ENCODE measurements at regions not wholly inside any gene's neighbourhood (a gene's known extent, or its start where the extent isn't known, plus 50 kb on each side); places are given as distances from the start of the nearest gene placed in this dataset.

- no peak for DNase-seq (ENCODE audit: low read depth in 2 of 2)
Measured at GRCh38 chr16:73697336-73697735, 599.3 kb upstream of the PSMD7 start.

DNA sequence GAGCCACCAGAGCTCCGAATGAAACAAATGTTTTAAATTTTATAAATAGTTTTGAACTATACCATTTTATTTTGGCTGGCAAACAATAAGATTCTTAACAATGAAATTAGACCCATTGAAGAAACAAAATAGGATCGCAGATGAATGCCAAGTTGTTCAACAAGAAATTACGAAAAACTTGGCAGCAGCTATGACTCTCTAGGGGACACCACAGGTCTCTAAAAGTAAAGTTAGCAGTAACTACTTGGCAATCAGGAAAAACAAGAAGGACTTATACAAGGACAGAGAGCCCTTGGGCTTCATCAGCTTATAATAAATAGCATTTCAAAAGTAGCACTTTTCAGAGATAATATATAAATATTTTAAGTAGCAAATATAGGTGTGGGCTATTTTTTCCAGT, 603.8 kb upstream of the PSMD7 start:
- DNase-seq (ENCODE audit: low read depth in 2 of 2): no peak

DNA sequence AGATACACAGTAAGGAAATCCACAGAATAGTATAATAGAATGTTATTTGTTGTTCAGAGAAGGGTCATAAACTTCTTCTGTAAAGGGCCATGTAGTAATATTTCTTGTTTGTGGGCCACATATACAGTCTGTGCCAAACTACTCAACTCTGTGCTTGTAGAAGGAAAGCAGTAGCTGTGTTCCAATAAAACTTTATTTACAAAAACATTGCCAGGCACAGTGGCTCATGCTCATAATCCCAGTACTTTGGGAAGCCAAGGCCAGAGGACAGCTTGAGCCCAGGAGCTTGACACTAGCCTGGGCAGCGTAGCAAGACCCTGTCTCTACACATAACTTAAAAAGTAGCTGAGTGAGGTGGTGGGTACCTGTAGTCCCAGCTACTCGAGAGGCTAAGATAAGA, 612.8 kb upstream of the PSMD7 start:
- DNase-seq (ENCODE audit: low read depth in 2 of 2): no peak

DNA sequence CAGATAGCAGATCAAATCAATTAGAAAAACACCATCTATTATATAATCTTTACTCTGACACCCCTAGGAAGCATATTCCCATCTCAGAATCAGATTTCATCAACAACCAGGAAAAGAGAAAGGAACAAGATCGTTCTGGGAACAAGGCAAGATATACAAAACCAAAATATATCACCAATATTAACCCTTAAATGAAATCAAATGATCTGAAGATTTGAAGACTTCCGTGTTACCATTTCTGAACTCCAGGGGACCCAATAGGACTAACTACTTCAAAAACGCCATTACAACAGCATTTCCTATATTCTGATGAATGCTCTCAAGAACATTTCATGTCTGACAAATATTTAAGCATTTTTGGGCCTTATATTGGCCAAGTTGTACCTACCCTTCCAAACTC, 624.2 kb upstream of the ZFHX3 start:
- DNase-seq (ENCODE audit: low read depth in 2 of 2): no peak

DNA sequence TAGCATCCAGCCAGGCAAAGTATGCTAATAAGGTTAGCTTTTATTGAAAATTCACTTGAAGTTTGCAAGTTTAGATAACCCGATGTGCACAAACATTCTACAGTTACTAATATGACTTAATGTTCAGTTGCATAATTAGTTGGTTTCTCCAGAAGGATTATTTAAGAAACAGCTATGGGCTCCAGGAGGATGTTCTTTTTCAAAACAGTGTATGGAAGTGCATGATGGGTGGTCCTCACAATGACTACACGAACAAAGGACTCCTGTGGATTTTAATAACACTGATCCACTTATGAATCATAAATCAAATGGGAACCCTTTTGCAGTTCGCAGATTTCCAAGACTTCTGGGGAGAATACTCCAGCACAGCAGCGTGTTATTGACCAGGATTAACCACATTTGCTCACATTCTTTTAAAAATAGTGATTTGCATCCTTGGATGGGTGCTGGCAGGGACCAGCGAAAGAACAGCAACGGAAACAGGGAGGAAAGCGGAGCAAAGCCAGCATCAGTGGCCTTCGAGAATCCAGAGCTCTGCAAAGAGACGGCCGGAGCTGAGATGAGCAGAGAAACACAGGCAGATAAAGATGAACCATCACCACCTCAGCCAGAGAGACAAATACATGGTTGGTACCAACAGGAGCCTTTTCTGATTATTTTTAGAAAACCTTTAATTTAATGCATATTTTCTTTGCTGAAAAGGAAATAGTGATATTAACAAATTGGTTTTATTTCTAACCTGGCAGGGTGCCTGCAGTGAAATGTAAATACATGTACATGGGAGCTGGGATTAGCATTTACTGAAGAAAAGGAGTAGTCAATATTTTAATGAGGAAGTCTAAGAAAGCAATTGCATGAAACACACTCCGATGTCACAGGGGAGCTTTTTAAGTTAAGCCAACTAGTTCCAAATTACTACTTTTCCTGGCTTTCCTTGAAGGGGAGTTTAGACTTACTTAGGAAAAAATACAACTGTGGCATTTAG, 623.2 kb upstream of the ZFHX3 start:
- DNase-seq (ENCODE audit: low read depth in 2 of 2): no peak

DNA sequence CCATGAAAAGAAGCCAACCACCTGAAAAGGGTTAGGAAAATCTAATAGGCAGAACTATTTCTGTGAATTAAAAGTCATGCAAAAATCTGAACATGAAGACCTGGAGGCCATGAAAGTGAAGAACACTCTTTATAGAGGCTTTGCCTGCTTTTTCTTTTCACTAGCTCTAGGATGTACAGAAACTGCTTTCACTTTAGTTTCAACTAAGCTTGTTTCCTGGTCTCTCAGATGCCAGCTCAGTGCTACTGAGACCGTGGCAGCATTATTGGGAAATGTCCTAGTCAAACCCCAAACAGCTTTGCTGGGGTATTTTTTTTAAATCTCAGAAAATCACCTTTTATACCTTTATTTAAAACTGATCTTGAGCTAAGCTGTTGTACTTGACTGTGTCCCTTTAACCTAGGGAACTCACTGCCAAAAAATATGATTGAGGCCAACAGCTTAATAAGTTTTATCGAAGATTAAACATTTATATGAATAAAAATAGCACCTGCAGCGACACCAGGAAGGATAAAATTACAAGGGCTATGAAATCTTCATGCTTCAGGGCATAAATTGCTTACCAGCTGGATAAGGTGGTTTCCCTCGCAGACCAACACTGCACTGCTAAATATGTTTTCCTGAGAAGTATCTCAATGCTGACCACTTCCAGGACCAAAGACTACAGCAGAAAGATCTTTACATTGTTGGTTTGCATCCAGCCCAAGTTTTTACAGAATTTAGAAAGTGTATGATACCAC, 621.8 kb upstream of the ZFHX3 start:
- DNase-seq (ENCODE audit: low read depth in 2 of 2): no peak

GRCh38 chr16:73663720-73664119, 615.8 kb upstream of the ZFHX3 start:
- DNase-seq (ENCODE audit: low read depth in 2 of 2): no peak

DNA sequence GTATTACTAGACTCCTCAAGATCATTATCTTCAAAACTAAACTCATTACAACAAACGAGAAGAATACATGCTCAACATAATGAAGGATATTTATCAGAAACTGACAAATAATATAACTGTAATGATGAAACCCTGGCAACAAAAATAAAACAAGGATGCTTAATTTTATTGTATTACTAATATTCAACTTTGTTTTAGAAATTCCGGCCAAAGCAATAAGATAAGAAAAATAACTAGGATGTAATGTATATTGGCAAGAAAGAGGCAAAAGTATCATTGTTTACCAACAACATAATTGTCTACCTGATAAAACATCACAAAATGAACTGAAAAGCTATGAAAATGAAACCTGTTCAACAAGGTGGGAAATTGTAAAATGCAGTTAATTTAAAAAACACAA, 588.3 kb upstream of the ZFHX3 start:
- no peak for DNase-seq (ENCODE audit: low read depth in 2 of 2)

DNA sequence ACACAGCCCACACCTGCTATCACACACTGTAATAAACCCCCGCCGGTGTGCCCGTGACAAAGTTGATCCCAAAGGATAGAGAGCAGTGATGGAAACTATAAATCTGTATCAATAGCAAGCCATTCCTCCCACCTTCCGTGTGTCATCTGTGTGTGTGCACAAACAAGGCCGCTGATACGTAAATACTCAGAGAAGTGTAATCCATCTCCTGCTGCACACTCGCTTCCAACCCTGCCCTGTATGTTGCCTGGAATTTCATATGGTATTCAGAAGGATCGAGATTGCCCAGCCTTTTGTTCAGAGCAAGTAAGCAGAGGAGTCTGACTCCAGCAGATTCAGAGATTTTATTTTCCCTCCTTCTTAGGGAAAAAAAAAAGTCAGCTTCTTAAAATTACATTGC, 581.1 kb upstream of the ZFHX3 start:
- no peak for DNase-seq (ENCODE audit: low read depth in 2 of 2)

- no peak for DNase-seq (ENCODE audit: low read depth in 2 of 2)
Measured at GRCh38 chr16:73617738-73618137, 569.8 kb upstream of the ZFHX3 start.

DNA sequence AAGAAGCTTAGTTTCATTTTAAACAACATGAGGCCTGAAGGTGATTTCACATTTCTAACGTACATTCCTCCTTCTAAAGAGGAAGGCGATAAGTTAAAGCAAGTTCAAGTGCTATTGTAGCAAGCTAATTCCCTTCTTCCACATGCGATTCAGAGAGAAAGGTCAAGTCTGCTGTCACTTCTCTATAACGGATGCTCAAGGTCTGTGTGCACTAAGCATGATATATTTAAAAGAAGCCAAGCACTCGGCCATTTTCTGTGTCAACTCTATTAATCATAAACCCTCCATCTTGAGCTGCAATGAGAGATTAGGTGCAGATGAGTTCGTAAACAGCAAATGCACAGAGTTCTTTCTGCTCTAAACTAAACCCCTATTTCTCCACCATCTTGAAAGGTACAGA, 568.8 kb upstream of the ZFHX3 start:
- DNase-seq (ENCODE audit: low read depth in 2 of 2): no peak

- DNase-seq (ENCODE audit: low read depth in 2 of 2): no peak
Measured at GRCh38 chr16:73616166-73616753, 568.3 kb upstream of the ZFHX3 start.

DNA sequence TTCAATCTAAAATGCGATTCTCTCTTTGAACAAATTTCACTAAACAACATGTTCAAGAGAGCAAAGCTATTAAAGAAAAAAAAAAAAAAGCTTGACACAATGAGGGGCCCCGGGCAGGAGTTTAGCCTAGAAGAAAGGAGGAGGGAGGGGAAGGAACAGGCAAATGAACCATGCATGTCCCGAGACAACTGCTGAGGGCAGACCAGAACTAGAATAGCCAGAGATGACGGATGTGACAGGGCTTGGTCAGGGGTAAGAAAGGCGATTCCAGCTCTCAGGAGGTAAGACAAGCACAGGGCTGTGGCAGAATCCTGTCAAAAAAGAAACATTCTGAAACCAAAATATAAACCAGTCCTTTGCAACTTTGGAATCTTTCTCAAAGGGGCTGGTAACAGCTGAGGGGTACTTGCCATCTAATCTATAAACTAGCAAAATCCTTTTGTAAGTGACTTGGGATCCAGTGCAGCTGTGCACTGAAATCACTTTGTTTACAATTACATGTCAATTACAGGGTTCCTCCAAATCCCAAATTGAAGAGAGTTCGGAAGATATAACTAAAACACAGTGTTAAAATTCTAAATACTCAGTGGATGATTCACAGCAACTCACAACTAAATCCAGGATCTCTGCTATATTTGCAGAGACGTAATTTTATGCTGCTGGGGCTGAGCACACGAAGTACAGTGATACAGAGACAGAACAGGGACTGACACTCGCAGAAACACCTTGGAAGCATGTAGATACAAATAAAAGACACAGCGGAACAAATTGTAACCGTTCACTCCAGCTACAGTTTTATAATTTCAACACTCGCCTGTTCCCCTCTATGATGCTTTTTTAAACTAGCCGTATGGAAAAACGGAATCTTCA, 567.4 kb upstream of the ZFHX3 start:
- no peak for DNase-seq (ENCODE audit: low read depth in 2 of 2)

- DNase-seq (ENCODE audit: low read depth in 2 of 2): no peak
Measured at GRCh38 chr16:73614131-73614530, 566.2 kb upstream of the ZFHX3 start.

DNA sequence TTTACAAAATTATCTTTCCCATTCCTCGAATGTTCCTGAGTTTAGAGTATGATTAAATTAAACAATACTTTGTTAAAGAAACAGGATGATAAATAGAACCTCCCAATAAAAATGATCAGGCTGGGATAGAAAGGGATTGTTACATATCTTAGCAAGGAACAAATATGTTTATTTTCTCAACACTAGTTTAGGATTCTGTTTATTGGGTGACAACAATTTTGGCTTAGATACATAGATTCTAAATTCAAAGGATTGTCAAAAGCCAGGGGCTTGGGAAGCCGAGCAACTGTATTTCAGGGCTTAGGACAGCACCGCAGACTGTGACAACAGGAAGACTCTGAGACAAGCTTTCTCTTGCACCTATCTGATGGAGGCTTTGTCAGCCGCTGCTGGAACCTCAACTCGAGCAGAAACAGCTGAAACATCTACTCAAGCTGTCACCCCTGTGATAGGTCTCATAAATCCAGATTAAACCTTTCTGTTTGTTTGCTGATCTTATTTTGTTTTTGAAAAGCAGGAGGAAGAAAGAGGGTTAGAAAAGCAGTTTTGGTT, 562.8 kb upstream of the ZFHX3 start:
- DNase-seq (ENCODE audit: low read depth in 2 of 2): no peak

- DNase-seq (ENCODE audit: low read depth in 2 of 2): no peak
Measured at GRCh38 chr16:73610160-73610559, 562.2 kb upstream of the ZFHX3 start.

DNA sequence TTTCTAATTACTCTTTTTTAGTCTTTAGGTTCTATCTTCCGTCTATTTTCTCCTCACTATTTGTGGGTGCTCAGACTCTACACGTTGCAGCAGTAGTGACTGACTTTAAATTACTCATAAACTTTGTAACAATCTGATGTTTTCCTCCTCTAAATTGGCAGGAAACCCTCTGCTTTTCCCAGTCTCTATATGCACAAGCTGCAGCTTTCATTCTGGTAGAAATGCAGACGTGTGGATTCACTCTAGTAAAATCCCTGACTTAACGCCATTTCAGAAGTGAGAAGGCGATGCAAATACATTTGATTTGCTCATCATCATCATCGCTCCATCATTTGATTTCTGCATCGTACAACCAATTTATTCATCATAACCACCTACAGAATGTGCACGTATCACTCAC, 561.0 kb upstream of the ZFHX3 start:
- DNase-seq (ENCODE audit: low read depth in 2 of 2): no peak

- DNase-seq (ENCODE audit: low read depth in 2 of 2): no peak
Measured at GRCh38 chr16:73605309-73605708, 557.4 kb upstream of the ZFHX3 start.

DNA sequence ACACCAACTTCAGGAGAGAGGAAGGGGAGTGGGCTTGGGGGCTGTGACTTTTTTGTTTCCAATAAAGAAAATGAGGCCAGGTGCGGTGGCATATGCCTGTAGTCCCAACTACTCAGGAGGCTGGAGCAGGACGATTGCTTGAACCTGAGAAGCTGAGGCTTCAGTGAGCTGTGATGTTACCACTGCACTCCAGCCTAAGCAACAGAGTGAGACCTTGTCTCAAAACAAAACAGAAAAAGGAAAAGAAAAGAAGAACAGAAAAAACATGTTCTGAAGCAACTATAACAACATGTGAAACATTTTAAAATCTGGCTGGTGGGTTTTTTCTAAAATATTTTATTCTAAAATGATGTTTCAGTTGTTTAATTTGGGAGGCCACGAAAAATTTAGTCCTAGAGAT, 554.0 kb upstream of the ZFHX3 start:
- DNase-seq (ENCODE audit: low read depth in 2 of 2): no peak

DNA sequence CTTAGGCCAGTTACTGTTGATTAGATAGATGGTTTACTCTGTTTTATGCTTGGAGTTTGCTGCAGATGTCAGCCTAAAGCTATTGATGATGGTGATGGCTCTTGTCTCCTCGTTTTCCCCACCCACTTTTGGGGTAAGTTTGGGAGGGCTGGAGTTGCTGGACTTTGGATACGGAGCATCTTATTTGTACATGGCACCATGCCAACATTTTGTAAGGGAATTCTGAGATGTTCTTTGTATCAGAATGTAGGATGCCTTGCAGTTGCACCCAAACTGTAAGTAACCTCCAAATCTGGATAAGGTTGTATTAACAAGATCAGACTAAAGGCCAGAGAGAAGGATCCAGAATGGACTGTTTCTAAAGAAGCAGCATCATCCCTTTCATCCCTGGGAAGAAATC, 551.9 kb upstream of the ZFHX3 start:
- DNase-seq (ENCODE audit: low read depth in 2 of 2): no peak

DNA sequence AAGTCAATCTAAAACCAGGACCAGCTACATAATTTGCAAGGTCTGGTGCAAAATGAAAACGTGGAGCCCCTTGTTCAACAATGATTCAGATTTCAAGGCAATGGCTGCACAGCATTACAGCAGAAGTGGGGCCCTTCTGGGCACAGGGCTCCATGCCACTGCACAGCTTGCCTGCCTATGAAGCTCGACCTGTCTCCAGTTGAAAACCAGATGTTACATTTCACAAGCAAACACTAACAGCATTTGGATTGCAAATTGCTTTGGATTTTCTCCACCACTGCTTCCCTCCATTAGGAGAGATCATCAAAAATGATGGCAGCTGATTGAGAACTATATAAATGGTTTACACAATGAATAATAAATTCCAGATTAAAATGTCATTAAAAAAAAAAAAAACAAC, 551.4 kb upstream of the ZFHX3 start:
- DNase-seq (ENCODE audit: low read depth in 2 of 2): no peak

Measured in activated CD4-positive, alpha-beta T cell treated with anti-CD3 and anti-CD28 coated beads for 24 hours (primary cell).